Activated CD8-positive, alpha-beta memory T cell treated with anti-CD3 and anti-CD28 coated beads, Interleukin-2, amount 10 ng/mL, durations not matched to agents 7 days and 5 days (primary cell): ENCODE measurements at regions not wholly inside any gene's neighbourhood (a gene's known extent, or its start where the extent isn't known, plus 50 kb on each side); places are given as distances from the start of the nearest gene placed in this dataset.
"Not testable (repeated sequence)": the region's sequence is repeated elsewhere in the genome, so short reads cannot be mapped to it uniquely, and the experiment has no call there.

Source experiments
- ATAC-seq: fragments of 150-1000 bp; cut with Tn5 transposase; one replicate; pipeline ENCODE4 v1.10.0; 2021; ENCODE audit warnings: moderate library complexity
- CTCF ChIA-PET: fragments of 350-600 bp; sonication (Branson Sonifier 250); formaldehyde crosslinking; loops from one replicate; lab custom pipeline; 2021; ENCODE audit warnings: antibody characterized with exemption; lab: Charles Lee
- DNase-seq: peaks from one replicate; pipeline ENCODE4 v3.0.0-alpha.2; 2020
- H3K27ac Mint-ChIP-seq: one replicate; pipeline ENCODE4 v1.8.0; 2021; ENCODE audit warnings: mild to moderate bottlenecking, mixed read lengths
- H3K27me3 Mint-ChIP-seq: one replicate; pipeline ENCODE4 v1.8.0; 2021; ENCODE audit warnings: mixed read lengths
- H3K36me3 Mint-ChIP-seq: one replicate; pipeline ENCODE4 v1.8.0; 2021; ENCODE audit warnings: mild to moderate bottlenecking, mixed read lengths
- H3K4me1 Mint-ChIP-seq: one replicate; pipeline ENCODE4 v1.8.0; 2021; ENCODE audit warnings: mixed read lengths
- H3K4me3 Mint-ChIP-seq: one replicate; pipeline ENCODE4 v1.8.0; 2021; ENCODE audit warnings: mild to moderate bottlenecking, moderate library complexity, mixed read lengths
- H3K9me3 Mint-ChIP-seq: one replicate; pipeline ENCODE4 v1.8.0; 2022; ENCODE audit warnings: low read depth, mixed read lengths

GRCh38 chr2:87444951-87445350 lies 302.9 kb upstream of the PLGLB2 start:
- CTCF ChIA-PET, H3K27me3 Mint-ChIP-seq, ATAC-seq, H3K36me3 Mint-ChIP-seq, DNase-seq, H3K9me3 Mint-ChIP-seq, H3K27ac Mint-ChIP-seq, H3K4me3 Mint-ChIP-seq: not testable (repeated sequence)
- peaks cover 41% of the 10 kb centered on the region for H3K4me1 Mint-ChIP-seq

GRCh38 chr2:87445613-87446312 lies 302.1 kb upstream of the PLGLB2 start:
- H3K9me3 Mint-ChIP-seq, H3K27me3 Mint-ChIP-seq, DNase-seq, H3K4me3 Mint-ChIP-seq, H3K36me3 Mint-ChIP-seq, CTCF ChIA-PET: not testable (repeated sequence)
- H3K27ac Mint-ChIP-seq: peak overlapping the region; percentile 66
- ATAC-seq: peak; percentile 17
- peaks cover 37% of the 10 kb centered on the region for H3K4me1 Mint-ChIP-seq

- CTCF ChIA-PET, DNase-seq, H3K27me3 Mint-ChIP-seq, H3K4me3 Mint-ChIP-seq, H3K9me3 Mint-ChIP-seq, H3K36me3 Mint-ChIP-seq, ATAC-seq, H3K27ac Mint-ChIP-seq: not testable (repeated sequence)
- peaks cover 33% of the 10 kb centered on the region for H3K4me1 Mint-ChIP-seq
These were observed 301.6 kb upstream of the PLGLB2 start for GRCh38 chr2:87446313-87446696.

- H3K36me3 Mint-ChIP-seq, H3K9me3 Mint-ChIP-seq, H3K27me3 Mint-ChIP-seq, H3K27ac Mint-ChIP-seq, H3K4me3 Mint-ChIP-seq, CTCF ChIA-PET, ATAC-seq, DNase-seq: not testable (repeated sequence)
- peaks cover 30% of the 10 kb centered on the region for H3K4me1 Mint-ChIP-seq
These were observed 298.4 kb upstream of the PLGLB2 start for GRCh38 chr2:87449462-87449980.

- H3K27me3 Mint-ChIP-seq, H3K9me3 Mint-ChIP-seq, CTCF ChIA-PET, H3K27ac Mint-ChIP-seq, H3K4me3 Mint-ChIP-seq, DNase-seq, ATAC-seq, H3K36me3 Mint-ChIP-seq: not testable (repeated sequence)
- H3K4me1 Mint-ChIP-seq: peaks cover 17% of the 10 kb centered on the region
These were observed 295.7 kb upstream of the PLGLB2 start for GRCh38 chr2:87452193-87452592.

- H3K9me3 Mint-ChIP-seq, H3K27me3 Mint-ChIP-seq, ATAC-seq, DNase-seq, CTCF ChIA-PET, H3K4me3 Mint-ChIP-seq, H3K36me3 Mint-ChIP-seq, H3K27ac Mint-ChIP-seq: not testable (repeated sequence)
- H3K4me1 Mint-ChIP-seq: peaks cover 14% of the 10 kb centered on the region
These were observed 295.0 kb upstream of the PLGLB2 start for GRCh38 chr2:87452861-87453260.

- H3K27me3 Mint-ChIP-seq, H3K4me3 Mint-ChIP-seq, ATAC-seq, DNase-seq, H3K9me3 Mint-ChIP-seq, H3K36me3 Mint-ChIP-seq, CTCF ChIA-PET, H3K27ac Mint-ChIP-seq: not testable (repeated sequence)
- peaks cover 19% of the 10 kb centered on the region for H3K4me1 Mint-ChIP-seq
These were observed 293.9 kb upstream of the PLGLB2 start for GRCh38 chr2:87453965-87454364.

- ATAC-seq, H3K4me3 Mint-ChIP-seq, DNase-seq, CTCF ChIA-PET, H3K27ac Mint-ChIP-seq, H3K9me3 Mint-ChIP-seq, H3K27me3 Mint-ChIP-seq: not testable (repeated sequence)
- H3K4me1 Mint-ChIP-seq: peaks cover 22% of the 10 kb centered on the region
- H3K36me3 Mint-ChIP-seq: peaks cover 12% of the 10 kb centered on the region
These were observed 293.5 kb upstream of the PLGLB2 start for GRCh38 chr2:87454421-87454820.

- peak; percentile 43 for ATAC-seq
- Mint-ChIP-seq H3K27ac (peak overlapping the region; percentile 78), H3K4me1 (peaks cover 25% of the 10 kb centered on the region), H3K36me3 (peaks cover 13% of the 10 kb centered on the region), H3K4me3 (peak overlapping the region; percentile 75)
- H3K27me3 Mint-ChIP-seq, H3K9me3 Mint-ChIP-seq, DNase-seq, CTCF ChIA-PET: not testable (repeated sequence)
These were observed 292.6 kb upstream of the PLGLB2 start for GRCh38 chr2:87455209-87455853.

GRCh38 chr2:87455854-87456249 lies 292.0 kb upstream of the PLGLB2 start:
- DNase-seq: peak; percentile 80
- H3K9me3 Mint-ChIP-seq, H3K27me3 Mint-ChIP-seq, CTCF ChIA-PET: not testable (repeated sequence)
- peaks cover 13% of the 10 kb centered on the region for H3K36me3 Mint-ChIP-seq
- H3K27ac Mint-ChIP-seq: peak overlapping the region; percentile 78
- ATAC-seq: peak; percentile 33
- peaks cover 25% of the 10 kb centered on the region for H3K4me1 Mint-ChIP-seq
- peak overlapping the region; percentile 75 for H3K4me3 Mint-ChIP-seq

- peak overlapping the region; percentile 91 for H3K27ac Mint-ChIP-seq
- peaks cover 27% of the 10 kb centered on the region for H3K4me1 Mint-ChIP-seq
- peak; percentile 63 for ATAC-seq
- CTCF ChIA-PET, H3K9me3 Mint-ChIP-seq, H3K27me3 Mint-ChIP-seq: not testable (repeated sequence)
- peak overlapping the region; percentile 75 for H3K4me3 Mint-ChIP-seq
- peak; percentile 52 for DNase-seq
- H3K36me3 Mint-ChIP-seq: peaks cover 15% of the 10 kb centered on the region
These were observed 291.3 kb upstream of the PLGLB2 start for GRCh38 chr2:87456477-87457128.

GRCh38 chr2:87457129-87457499 lies 290.8 kb upstream of the PLGLB2 start:
- H3K27me3 Mint-ChIP-seq, DNase-seq, H3K4me3 Mint-ChIP-seq, H3K9me3 Mint-ChIP-seq, H3K27ac Mint-ChIP-seq, CTCF ChIA-PET: not testable (repeated sequence)
- Mint-ChIP-seq H3K36me3 (peaks cover 17% of the 10 kb centered on the region), H3K4me1 (peaks cover 29% of the 10 kb centered on the region)
- peak; percentile 6 for ATAC-seq

GRCh38 chr2:87458938-87459337 lies 288.9 kb upstream of the PLGLB2 start:
- H3K9me3 Mint-ChIP-seq, H3K27me3 Mint-ChIP-seq, CTCF ChIA-PET, DNase-seq: not testable (repeated sequence)
- Mint-ChIP-seq H3K4me3 (peak overlapping the region; percentile 85), H3K27ac (peak overlapping the region; percentile 86), H3K36me3 (peaks cover 14% of the 10 kb centered on the region), H3K4me1 (peaks cover 22% of the 10 kb centered on the region)
- ATAC-seq: peak; percentile 27
